ENCODE measurements at regions not wholly inside any gene's neighbourhood (a gene's known extent, or its start where the extent isn't known, plus 50 kb on each side); places are given as distances from the start of the nearest gene placed in this dataset.

- 92% methylated on average over 3 of the region's 4 CpGs for WGBS (ENCODE audit: insufficient coverage)
- intact Hi-C loops (cut with micrococcal nuclease), result no loop called here
- no peak overlapping the region for H3K9ac ChIP-seq (ENCODE audit: insufficient read depth, low read length, poor library complexity, severe bottlenecking)
These were observed 1754.3 kb upstream of the AGA start for GRCh38 chr4:179196511-179196910.

GRCh38 chr4:179200681-179201080 lies 1758.4 kb upstream of the AGA start:
- Histone ChIP-seq H3K9ac (ENCODE audit: insufficient read depth, low read length, poor library complexity, severe bottlenecking) (no peak overlapping the region), H2AFZ (ENCODE audit: insufficient read depth, low read depth, low read length, poor library complexity, severe bottlenecking) (no peak overlapping the region), H4K20me1 (ENCODE audit: insufficient read depth, low read length) (no peaks in the 10 kb centered on the region), H3K27me3 (ENCODE audit: control insufficient read depth in 2 of 2, insufficient read depth in 2 of 2, low read length in 2 of 2) (no peaks in the 10 kb centered on the region), H3K36me3 (replicated peaks in 1 of 2; ENCODE audit: control insufficient read depth in 1 of 2, insufficient read depth in 2 of 2, low read length in 2 of 2) (no peaks in the 10 kb centered on the region), H3K27ac (ENCODE audit: low read depth in 1 of 2, low read length in 2 of 2) (no peak overlapping the region), H3K79me2 (ENCODE audit: insufficient read depth, low read length) (no peaks in the 10 kb centered on the region), H3K9me3 (replicated peaks in 1 of 2; ENCODE audit: control insufficient read depth in 1 of 2, insufficient read depth in 1 of 2, low read length in 2 of 2) (peaks cover 0 to 8% of the 10 kb centered on the region in 2 donors), H3K4me1 (ENCODE audit: control insufficient read depth in 1 of 2, insufficient read depth in 2 of 2, low read length in 2 of 2) (no peaks in the 10 kb centered on the region), H3K4me3 (replicated peaks in 1 of 3; ENCODE audit: low read depth in 2 of 3, low read length in 3 of 3) (no peak overlapping the region), H3K4me2 (replicated peaks; ENCODE audit: extremely low read depth, low read length, poor library complexity, severe bottlenecking) (no peak overlapping the region)
- Mint-ChIP-seq H3K27me3 (ENCODE audit: low read depth in 3 of 3) (peaks cover 0 to 2% (median 0%) of the 10 kb centered on the region in 3 donors), H3K27ac (no peak overlapping the region), H3K4me1 (no peaks in the 10 kb centered on the region), H3K9me3 (peaks cover 0 to 3% (median 2%) of the 10 kb centered on the region in 7 donors), H3K4me3 (no peak overlapping the region), H3K36me3 (no peaks in the 10 kb centered on the region)
- TF ChIP-seq, protein P1, sequence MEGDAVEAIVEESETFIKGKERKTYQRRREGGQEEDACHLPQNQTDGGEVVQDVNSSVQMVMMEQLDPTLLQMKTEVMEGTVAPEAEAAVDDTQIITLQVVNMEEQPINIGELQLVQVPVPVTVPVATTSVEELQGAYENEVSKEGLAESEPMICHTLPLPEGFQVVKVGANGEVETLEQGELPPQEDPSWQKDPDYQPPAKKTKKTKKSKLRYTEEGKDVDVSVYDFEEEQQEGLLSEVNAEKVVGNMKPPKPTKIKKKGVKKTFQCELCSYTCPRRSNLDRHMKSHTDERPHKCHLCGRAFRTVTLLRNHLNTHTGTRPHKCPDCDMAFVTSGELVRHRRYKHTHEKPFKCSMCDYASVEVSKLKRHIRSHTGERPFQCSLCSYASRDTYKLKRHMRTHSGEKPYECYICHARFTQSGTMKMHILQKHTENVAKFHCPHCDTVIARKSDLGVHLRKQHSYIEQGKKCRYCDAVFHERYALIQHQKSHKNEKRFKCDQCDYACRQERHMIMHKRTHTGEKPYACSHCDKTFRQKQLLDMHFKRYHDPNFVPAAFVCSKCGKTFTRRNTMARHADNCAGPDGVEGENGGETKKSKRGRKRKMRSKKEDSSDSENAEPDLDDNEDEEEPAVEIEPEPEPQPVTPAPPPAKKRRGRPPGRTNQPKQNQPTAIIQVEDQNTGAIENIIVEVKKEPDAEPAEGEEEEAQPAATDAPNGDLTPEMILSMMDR (IDR thresholded peaks at IDR 0.05), result no peak
- no peak for DNase-seq
- intact Hi-C loops (cut with micrococcal nuclease), result no loop called here
- 40% methylated on average over 1 of the region's 7 CpGs for WGBS (ENCODE audit: insufficient coverage)

More at GRCh38 chr4:179196511-179196910, 1754.3 kb upstream of the AGA start:
- Mint-ChIP-seq H3K4me3 (no peak overlapping the region), H3K27ac (no peak overlapping the region), H3K9me3 (peaks cover 0 to 5% (median 0%) of the 10 kb centered on the region in 7 donors), H3K4me1 (no peaks in the 10 kb centered on the region), H3K36me3 (no peaks in the 10 kb centered on the region), H3K27me3 (ENCODE audit: low read depth in 3 of 3) (peaks cover 0 to 2% (median 2%) of the 10 kb centered on the region in 3 donors)
- Histone ChIP-seq H3K79me2 (ENCODE audit: insufficient read depth, low read length) (no peaks in the 10 kb centered on the region), H3K4me1 (ENCODE audit: control insufficient read depth in 1 of 2, insufficient read depth in 2 of 2, low read length in 2 of 2) (no peaks in the 10 kb centered on the region), H3K4me2 (replicated peaks; ENCODE audit: extremely low read depth, low read length, poor library complexity, severe bottlenecking) (no peak overlapping the region), H3K27ac (ENCODE audit: low read depth in 1 of 2, low read length in 2 of 2) (no peak overlapping the region), H3K27me3 (ENCODE audit: control insufficient read depth in 2 of 2, insufficient read depth in 2 of 2, low read length in 2 of 2) (no peaks in the 10 kb centered on the region), H3K9me3 (replicated peaks in 1 of 2; ENCODE audit: control insufficient read depth in 1 of 2, insufficient read depth in 1 of 2, low read length in 2 of 2) (peaks cover 4 to 5% of the 10 kb centered on the region in 2 donors), H2AFZ (ENCODE audit: insufficient read depth, low read depth, low read length, poor library complexity, severe bottlenecking) (no peak overlapping the region), H3K36me3 (replicated peaks in 1 of 2; ENCODE audit: control insufficient read depth in 1 of 2, insufficient read depth in 2 of 2, low read length in 2 of 2) (no peaks in the 10 kb centered on the region), H4K20me1 (ENCODE audit: insufficient read depth, low read length) (no peaks in the 10 kb centered on the region), H3K4me3 (replicated peaks in 1 of 3; ENCODE audit: low read depth in 2 of 3, low read length in 3 of 3) (no peak overlapping the region)
- TF ChIP-seq, protein P1 (IDR thresholded peaks at IDR 0.05), result no peak
- no peak for DNase-seq

Data from CD14-positive monocyte (primary cell).